ENCODE measurements at regions not wholly inside any gene's neighbourhood (a gene's known extent, or its start where the extent isn't known, plus 50 kb on each side); places are given as distances from the start of the nearest gene placed in this dataset.

DNA sequence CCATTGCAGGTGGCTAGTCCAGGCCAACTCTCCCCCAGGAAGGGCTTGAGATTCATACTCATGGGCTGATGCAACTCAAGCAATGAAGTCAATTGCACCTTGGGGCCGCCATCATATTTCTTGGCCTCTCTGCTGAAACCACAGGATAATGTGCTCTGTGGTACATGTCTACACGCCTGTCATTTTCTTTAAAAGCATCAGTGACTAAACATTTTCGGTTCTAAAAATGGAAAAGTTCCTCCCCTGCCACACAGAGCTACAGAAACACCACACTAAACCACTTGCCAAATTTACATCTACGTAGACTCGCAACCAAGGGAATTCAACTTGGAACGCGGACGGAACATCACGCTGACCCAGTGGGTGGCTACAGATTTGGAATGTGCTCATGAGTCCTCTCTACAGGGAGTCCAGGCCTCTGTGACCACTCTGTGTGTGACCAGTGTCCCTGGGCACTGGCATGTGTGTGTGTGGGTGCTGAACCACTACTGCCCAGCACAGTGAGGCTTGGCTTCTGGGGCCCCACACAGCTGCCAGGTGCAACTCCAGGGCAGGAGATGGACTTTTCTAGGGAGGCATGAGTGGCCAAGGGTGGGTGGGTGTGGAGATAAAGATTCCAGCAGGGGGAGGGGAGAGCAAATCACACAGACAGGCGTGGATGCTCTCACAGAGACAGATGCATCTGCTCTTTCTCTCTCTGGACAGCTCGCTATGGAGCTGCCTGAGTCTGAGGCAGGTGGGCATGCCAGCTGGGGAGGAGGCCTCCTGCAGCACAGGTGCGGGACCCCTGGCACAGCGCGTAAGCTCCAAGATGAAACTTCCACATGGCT, 261.9 kb downstream of the CTTN start:
- no peak for TF ChIP-seq POLR2A (IDR thresholded peaks at IDR 0.05; ENCODE audit: extremely low read depth, insufficient read length)
- TF ChIP-seq, protein P1, sequence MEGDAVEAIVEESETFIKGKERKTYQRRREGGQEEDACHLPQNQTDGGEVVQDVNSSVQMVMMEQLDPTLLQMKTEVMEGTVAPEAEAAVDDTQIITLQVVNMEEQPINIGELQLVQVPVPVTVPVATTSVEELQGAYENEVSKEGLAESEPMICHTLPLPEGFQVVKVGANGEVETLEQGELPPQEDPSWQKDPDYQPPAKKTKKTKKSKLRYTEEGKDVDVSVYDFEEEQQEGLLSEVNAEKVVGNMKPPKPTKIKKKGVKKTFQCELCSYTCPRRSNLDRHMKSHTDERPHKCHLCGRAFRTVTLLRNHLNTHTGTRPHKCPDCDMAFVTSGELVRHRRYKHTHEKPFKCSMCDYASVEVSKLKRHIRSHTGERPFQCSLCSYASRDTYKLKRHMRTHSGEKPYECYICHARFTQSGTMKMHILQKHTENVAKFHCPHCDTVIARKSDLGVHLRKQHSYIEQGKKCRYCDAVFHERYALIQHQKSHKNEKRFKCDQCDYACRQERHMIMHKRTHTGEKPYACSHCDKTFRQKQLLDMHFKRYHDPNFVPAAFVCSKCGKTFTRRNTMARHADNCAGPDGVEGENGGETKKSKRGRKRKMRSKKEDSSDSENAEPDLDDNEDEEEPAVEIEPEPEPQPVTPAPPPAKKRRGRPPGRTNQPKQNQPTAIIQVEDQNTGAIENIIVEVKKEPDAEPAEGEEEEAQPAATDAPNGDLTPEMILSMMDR (IDR thresholded peaks at IDR 0.05; ENCODE audit: low read depth, low read length), result no peak

Data from NB4 (cell line).